ENCODE measurements at regions not wholly inside any gene's neighbourhood (a gene's known extent, or its start where the extent isn't known, plus 50 kb on each side); places are given as distances from the start of the nearest gene placed in this dataset.
A peak's percentile ranks its signal among the peaks of the same experiment; 100 is the strongest.

DNA sequence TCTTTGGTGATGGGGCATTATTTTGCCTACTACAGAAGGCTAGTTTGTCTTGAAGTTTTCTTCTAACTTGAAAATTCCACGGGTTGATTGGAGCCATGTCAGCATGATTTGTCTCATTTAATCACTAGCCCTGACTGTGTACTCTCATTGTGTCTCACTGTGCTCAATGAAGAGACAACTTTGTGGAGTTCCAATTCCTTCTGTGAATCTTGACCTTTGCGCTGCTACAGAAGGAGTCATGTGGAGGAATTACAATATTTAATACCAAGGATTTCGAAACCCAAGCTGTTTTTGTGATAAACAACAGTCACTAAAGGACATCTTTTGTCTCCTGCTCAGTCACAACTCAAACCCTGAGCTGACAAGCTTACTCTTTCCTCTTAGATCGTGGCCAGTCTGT is 98.6 kb upstream of the ACTBL2 start:
- Mint-ChIP-seq H3K4me3 (no peak overlapping the region), H3K4me1 (no peaks in the 10 kb centered on the region), H3K9me3 (peaks cover 0 to 22% (median 3%) of the 10 kb centered on the region in 7 donors), H3K27ac (no peak overlapping the region), H3K36me3 (no peaks in the 10 kb centered on the region), H3K27me3 (no peaks in the 10 kb centered on the region)
- DNase-seq (no peak), ATAC-seq (ENCODE audit: low read depth in 2 of 2) (no peak)

DNA sequence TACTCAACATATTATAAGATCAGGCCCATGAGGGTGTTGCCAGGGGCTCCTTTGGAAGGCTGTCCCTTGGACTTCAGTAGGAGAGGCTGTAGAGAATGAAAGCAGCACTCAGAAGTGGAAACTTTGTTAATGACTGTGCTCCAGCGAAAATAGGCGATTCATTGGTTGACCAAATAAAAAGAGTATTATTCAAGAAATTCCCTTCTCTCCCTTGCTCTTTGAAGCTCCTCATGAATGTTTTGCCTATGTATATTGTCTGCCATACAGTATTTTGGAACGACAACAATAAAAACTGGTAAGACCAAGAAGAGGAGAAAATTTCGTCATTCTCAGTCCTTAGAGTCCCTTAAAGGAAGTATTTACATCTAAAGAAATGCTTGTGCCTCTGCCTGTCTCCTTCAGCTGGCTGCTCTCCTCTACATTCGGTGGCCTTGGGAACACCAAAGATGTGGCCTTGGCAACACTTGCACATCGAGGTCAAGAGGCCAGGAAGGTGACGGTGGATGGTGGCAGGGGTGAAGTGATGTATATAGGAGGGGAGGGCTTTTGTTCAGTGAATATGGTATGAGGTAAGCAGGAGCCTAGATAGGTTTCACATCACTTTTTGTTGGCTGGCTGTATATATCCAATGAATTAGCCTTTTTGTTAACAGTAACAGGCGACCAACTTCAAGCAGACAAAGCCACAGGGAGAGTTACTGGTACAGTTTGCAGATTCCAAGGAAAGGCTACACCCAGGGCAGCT is 95.0 kb upstream of the ACTBL2 start:
- Mint-ChIP-seq H3K27me3 (no peaks in the 10 kb centered on the region), H3K4me3 (no peak overlapping the region), H3K36me3 (no peaks in the 10 kb centered on the region), H3K4me1 (no peaks in the 10 kb centered on the region), H3K9me3 (peaks cover 0 to 22% (median 3%) of the 10 kb centered on the region in 7 donors), H3K27ac (no peak overlapping the region)
- DNase-seq (no peak), ATAC-seq (ENCODE audit: low read depth in 2 of 2) (peak in 1 of 2 donors; percentile 23)

DNA sequence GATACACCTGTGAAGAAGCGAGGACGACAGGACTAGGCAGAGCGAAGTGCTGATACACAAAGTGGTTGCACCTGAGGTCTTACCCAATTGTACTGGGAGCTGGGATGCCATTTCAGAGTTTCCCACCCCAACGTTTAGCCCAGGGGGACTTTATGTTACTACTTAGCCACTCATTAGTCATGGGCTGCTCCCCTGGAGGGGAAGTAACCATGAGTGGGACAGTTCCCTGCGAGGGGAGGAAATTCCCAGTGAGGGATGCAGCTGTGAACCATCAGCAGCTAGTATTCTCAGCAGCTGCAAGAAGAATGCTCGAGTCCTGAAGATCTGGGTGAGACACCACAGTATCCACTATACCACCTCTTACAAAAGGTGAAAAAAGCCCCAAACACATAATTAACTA is 93.7 kb upstream of the ACTBL2 start:
- no peak overlapping the region for H3K27ac Mint-ChIP-seq
- H3K27me3 Mint-ChIP-seq, result no peaks in the 10 kb centered on the region
- H3K4me3 Mint-ChIP-seq, result no peak overlapping the region
- H3K36me3 Mint-ChIP-seq, result no peaks in the 10 kb centered on the region
- peaks cover 0 to 20% (median 3%) of the 10 kb centered on the region in 7 donors for H3K9me3 Mint-ChIP-seq
- H3K4me1 Mint-ChIP-seq, result no peaks in the 10 kb centered on the region
- DNase-seq (no peak), ATAC-seq (ENCODE audit: low read depth in 2 of 2) (no peak)

DNA sequence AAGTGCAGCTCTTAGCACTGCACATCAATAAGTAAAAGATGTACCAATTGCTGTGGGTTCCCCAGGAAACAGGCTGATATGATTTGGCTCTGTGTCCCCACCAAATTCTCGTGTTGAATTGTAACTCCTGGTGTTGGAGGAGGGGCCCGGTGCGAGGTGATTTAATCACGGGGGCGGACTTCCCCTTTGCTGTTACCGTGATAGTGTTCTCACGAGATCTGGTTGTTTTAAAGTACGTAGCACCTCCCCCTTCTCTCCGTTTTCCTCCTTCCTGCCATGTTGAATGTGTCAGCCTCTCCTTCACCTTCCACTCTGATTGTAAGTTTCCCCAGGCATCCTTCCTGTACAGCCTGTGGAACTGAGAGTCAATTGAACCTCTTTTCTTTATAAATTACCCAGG is 93.2 kb upstream of the ACTBL2 start:
- Mint-ChIP-seq H3K4me1 (no peaks in the 10 kb centered on the region), H3K27me3 (no peaks in the 10 kb centered on the region), H3K4me3 (no peak overlapping the region), H3K36me3 (no peaks in the 10 kb centered on the region), H3K27ac (peak overlapping the region in 1 of 6 donors; percentile 27), H3K9me3 (peaks cover 0 to 15% (median under 1%) of the 10 kb centered on the region in 7 donors)
- DNase-seq (no peak), ATAC-seq (ENCODE audit: low read depth in 2 of 2) (no peak)

DNA sequence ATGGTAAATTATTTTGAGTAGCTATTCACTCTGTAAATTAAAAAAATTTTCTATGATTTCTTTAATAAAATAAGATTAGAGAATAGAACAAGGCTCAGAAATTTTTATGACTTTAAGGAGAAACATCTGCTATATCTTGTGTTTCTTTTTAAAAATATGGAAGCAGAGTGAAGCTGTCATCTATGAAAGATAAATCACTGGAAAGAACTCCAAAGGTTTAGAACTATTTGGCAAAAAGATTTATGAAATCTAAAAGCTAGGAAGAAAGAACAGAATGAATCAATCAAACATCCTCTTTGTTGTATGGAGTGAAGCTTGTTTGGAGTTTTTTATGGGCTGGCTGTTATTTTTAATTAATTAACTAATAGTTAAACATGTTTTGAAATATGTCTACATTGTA is 89.8 kb upstream of the ACTBL2 start:
- Mint-ChIP-seq H3K27me3 (no peaks in the 10 kb centered on the region), H3K4me1 (no peaks in the 10 kb centered on the region), H3K4me3 (no peak overlapping the region), H3K36me3 (no peaks in the 10 kb centered on the region), H3K27ac (no peak overlapping the region), H3K9me3 (no peaks in the 10 kb centered on the region)
- no peak for ATAC-seq (ENCODE audit: low read depth in 2 of 2)
- no peak for DNase-seq

DNA sequence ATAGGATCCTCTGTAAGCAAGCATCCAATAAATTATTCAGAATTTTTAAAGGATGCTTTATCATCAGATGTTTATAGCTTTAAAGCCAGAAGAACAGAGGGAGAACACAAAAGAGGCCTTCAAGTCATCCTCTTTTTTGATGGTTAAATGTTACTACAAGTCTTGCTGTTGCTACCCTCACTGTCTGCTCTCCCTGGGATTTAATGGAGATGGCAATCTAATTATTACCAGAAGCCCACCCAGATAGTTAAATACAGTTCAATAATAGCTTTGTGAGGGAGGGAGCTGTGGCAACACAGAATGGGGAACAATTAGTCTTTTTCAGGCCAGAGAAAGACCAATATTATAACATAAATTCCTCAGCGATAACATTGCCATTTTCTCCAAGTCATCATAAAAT is 87.0 kb upstream of the ACTBL2 start:
- Mint-ChIP-seq H3K27me3 (no peaks in the 10 kb centered on the region), H3K9me3 (no peaks in the 10 kb centered on the region), H3K27ac (no peak overlapping the region), H3K4me3 (no peak overlapping the region), H3K36me3 (no peaks in the 10 kb centered on the region), H3K4me1 (peaks cover 0 to 5% (median 2%) of the 10 kb centered on the region in 3 donors)
- DNase-seq (no peak), ATAC-seq (ENCODE audit: low read depth in 2 of 2) (no peak)

DNA sequence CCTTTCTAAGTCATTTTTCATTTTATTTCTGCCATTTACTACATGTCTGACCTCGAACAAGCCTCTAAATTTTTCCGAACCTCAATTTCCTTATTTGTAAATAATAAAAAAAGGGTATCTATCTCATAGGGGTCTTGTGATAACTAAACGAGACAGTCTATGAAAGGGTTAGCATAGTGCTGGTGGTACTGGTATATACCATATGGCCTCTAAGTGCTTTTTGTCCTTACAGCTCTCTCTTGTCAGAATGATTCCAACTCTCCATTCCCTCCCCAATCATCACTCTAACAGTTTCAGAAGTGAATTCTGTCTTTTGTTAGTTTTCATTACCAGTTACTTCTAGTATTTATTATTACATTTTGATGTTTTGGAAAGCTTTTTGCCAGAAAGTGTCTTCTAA is 85.5 kb upstream of the ACTBL2 start:
- DNase-seq, result no peak
- Mint-ChIP-seq H3K27ac (no peak overlapping the region), H3K9me3 (no peaks in the 10 kb centered on the region), H3K36me3 (no peaks in the 10 kb centered on the region), H3K4me1 (peaks cover 0 to 5% (median 2%) of the 10 kb centered on the region in 3 donors), H3K4me3 (no peak overlapping the region), H3K27me3 (no peaks in the 10 kb centered on the region)
- no peak for ATAC-seq (ENCODE audit: low read depth in 2 of 2)

DNA sequence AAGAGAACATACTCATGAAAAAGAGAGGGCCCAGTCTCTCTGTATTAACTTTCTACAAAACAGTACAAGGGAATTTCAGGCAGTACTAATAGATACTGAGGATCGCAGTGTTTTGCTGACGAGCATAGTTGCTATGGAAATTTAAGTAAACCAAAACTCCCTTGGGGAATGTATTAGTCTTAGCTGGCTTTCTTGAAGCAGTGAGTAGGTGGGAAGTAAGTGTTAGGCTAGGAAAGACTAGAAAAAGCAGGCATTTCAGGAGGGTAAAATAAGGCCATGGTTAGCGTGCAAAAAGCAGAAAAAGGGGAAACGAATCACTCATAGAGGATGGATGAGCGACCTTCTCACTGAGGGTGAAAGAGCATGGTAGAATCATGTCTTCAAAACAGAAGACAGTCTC is 84.3 kb upstream of the ACTBL2 start:
- H3K27ac Mint-ChIP-seq, result peak overlapping the region in 1 of 6 donors; percentile 0
- H3K4me1 Mint-ChIP-seq, result peaks cover 0 to 5% (median 2%) of the 10 kb centered on the region in 3 donors
- no peaks in the 10 kb centered on the region for H3K9me3 Mint-ChIP-seq
- no peaks in the 10 kb centered on the region for H3K27me3 Mint-ChIP-seq
- no peak overlapping the region for H3K4me3 Mint-ChIP-seq
- ATAC-seq (ENCODE audit: low read depth in 2 of 2), result peak in 1 of 2 donors; percentile 33
- H3K36me3 Mint-ChIP-seq, result no peaks in the 10 kb centered on the region
- no peak for DNase-seq

DNA sequence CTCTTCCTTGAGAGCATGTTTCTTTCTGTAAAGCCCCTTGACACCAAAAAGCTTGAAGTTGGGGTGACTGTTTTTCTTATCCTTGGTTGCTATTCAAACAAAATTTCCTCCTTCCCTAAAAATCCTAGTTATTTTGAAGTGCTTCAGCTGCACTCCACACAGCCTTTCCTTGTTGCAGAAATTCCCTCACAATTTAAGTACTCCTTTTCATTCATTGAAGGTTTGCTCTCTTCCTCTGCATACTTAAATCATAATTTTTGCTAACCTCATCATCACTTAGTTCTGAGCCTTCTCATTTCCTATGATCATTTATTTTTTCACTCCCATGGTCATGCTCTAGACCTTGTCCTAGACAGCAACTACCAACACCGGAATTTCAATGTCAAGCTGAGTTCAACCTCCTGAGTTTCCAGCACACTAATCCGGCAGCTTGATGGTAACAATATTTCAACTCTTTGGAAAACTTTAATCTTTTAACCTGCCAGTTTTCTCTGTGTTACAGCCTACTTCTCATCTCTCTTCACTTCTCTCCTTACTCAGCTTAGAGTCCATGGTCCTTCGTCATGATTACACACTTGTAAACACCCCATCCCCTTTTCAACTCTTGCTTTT is 78.7 kb upstream of the ACTBL2 start:
- Mint-ChIP-seq H3K27ac (no peak overlapping the region), H3K27me3 (peaks cover 0 to 1% (median 0%) of the 10 kb centered on the region in 3 donors), H3K4me1 (no peaks in the 10 kb centered on the region), H3K9me3 (no peaks in the 10 kb centered on the region), H3K4me3 (no peak overlapping the region), H3K36me3 (no peaks in the 10 kb centered on the region)
- no peak for ATAC-seq (ENCODE audit: low read depth in 2 of 2)
- DNase-seq, result no peak

DNA sequence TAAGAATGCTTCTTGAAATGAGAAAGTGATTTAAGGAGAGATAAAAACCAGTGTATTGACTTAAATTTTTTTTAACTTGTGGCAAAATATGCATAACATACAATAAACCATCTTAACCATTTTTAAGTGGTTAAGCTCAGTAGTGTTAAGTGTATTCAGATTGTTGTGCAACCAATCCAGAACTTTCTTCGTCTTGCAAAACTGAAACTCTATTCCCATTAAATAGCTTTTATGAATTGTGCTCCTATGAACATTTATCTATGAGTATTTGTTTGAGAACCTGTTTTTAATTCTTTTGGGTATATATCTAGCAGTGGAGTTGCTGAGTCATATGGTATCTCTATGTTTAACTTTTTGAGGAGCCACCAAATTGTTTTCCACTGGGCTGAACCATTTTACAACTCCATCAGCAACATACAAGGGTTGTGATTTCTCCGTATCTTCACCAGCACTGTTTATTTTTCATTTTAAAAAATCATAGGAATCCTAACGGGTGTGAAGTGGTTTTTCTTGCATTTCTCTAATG is 76.6 kb upstream of the ACTBL2 start:
- Mint-ChIP-seq H3K36me3 (no peaks in the 10 kb centered on the region), H3K27ac (no peak overlapping the region), H3K4me1 (no peaks in the 10 kb centered on the region), H3K27me3 (peaks cover 0 to 4% (median 0%) of the 10 kb centered on the region in 3 donors), H3K4me3 (no peak overlapping the region), H3K9me3 (no peaks in the 10 kb centered on the region)
- no peak for DNase-seq
- ATAC-seq (ENCODE audit: low read depth in 2 of 2), result no peak

DNA sequence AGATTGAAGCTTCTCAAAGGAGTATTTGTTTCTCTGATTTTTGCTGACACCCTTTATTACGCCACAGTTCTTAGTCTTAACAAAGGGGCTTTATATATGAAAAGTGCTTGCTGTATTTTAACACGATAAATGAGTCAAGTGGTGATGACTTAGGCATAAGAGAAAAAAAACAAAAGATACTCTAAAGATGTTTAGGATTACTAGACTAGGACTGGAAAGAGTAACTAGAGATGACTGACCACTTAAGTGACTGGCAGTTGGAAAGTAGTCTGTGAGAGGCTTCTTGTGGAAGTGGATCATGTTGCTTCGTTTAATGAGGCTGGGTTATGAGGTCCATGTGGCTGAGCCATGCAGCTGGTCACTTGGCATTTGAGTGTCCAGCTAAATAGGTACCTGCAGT is 69.4 kb upstream of the ACTBL2 start:
- Mint-ChIP-seq H3K4me1 (no peaks in the 10 kb centered on the region), H3K4me3 (no peak overlapping the region), H3K27ac (no peak overlapping the region), H3K36me3 (no peaks in the 10 kb centered on the region), H3K9me3 (peaks cover 0 to 2% (median 0%) of the 10 kb centered on the region in 7 donors), H3K27me3 (peaks cover 0 to 8% (median 0%) of the 10 kb centered on the region in 3 donors)
- DNase-seq, result no peak
- no peak for ATAC-seq (ENCODE audit: low read depth in 2 of 2)

DNA sequence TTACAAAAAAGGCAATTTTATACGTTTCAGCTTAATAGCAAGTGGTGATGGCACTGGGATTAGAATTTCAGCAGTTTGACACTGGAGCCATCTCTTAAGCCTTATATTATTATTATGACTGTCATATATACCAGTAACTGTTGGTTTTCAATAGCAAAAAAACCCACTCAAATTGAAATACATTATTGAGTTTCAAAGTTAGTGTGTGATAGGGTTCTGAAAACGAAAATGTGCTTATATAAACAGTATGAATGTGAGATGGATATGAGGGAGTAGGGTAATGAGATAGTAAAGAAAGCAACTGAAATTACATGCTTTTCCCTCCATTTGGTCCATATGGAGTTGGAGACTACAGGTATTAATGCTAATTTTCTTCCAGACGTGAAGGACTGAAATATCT is 68.6 kb upstream of the ACTBL2 start:
- ATAC-seq (ENCODE audit: low read depth in 2 of 2), result no peak
- no peak overlapping the region for H3K4me3 Mint-ChIP-seq
- H3K27me3 Mint-ChIP-seq, result peaks cover 0 to 6% (median 0%) of the 10 kb centered on the region in 3 donors
- no peaks in the 10 kb centered on the region for H3K36me3 Mint-ChIP-seq
- DNase-seq, result no peak
- H3K9me3 Mint-ChIP-seq, result peaks cover 0 to 2% (median 0%) of the 10 kb centered on the region in 7 donors
- no peak overlapping the region for H3K27ac Mint-ChIP-seq
- H3K4me1 Mint-ChIP-seq, result no peaks in the 10 kb centered on the region

DNA sequence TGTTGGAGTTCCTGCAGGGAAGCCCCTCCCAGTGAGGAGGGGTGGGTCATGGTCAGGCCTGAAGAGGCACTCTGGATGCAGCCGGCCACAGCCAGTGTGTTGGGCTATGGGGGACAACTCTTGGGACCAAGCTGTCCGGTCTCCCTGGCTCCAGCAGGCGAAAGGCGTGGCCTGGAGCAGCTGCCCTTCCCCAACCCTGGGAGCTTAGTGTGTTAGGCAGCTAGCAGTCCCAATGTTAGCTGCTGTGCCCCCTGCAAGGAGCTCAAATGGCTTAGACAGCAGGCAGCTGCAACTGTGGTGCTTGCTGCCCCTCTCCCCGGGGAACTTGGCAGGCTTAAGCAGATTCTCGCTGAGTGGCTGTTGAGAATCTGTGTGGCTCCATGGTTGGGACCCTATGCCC is 67.5 kb upstream of the ACTBL2 start:
- Mint-ChIP-seq H3K4me3 (no peak overlapping the region), H3K27me3 (peaks cover 0 to 5% (median 0%) of the 10 kb centered on the region in 3 donors), H3K4me1 (no peaks in the 10 kb centered on the region), H3K9me3 (peaks cover 0 to 2% (median 0%) of the 10 kb centered on the region in 7 donors), H3K36me3 (no peaks in the 10 kb centered on the region), H3K27ac (no peak overlapping the region)
- no peak for ATAC-seq (ENCODE audit: low read depth in 2 of 2)
- DNase-seq, result no peak

DNA sequence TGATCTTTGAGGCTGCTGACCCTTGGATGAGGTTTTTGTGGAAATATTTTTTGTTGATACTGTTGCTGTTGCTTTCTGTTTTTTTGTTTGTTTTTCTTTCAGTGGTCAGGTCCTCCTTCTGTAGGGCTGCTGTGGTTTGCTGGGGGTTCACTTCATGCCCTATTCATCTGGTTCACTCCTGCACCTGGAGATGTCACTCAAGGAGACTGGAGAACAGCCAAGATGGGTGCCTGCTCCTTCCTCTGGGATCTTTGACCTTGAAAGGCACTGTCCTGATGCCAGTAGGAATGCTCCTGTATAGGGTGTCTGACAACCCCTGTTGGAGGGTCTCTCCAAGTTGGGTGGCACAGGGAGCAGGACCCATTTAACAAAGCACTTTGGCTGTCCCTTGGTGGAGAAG is 67.0 kb upstream of the ACTBL2 start:
- ATAC-seq (ENCODE audit: low read depth in 2 of 2) (no peak), DNase-seq (no peak)
- H3K9me3 Mint-ChIP-seq, result peaks cover 0 to 2% (median 0%) of the 10 kb centered on the region in 7 donors
- no peak overlapping the region for H3K27ac Mint-ChIP-seq
- H3K27me3 Mint-ChIP-seq, result peaks cover 0 to 5% (median 0%) of the 10 kb centered on the region in 3 donors
- no peak overlapping the region for H3K4me3 Mint-ChIP-seq
- no peaks in the 10 kb centered on the region for H3K4me1 Mint-ChIP-seq
- H3K36me3 Mint-ChIP-seq, result no peaks in the 10 kb centered on the region

Data from naive B cell (primary cell).